Sigmoid colon (tissue), 6 donors: ENCODE measurements at regions not wholly inside any gene's neighbourhood (a gene's known extent, or its start where the extent isn't known, plus 50 kb on each side); places are given as distances from the start of the nearest gene placed in this dataset.

Experiments used
- DNase-seq: peaks from one replicate; pipeline ENCODE4 v3.0.0-alpha.2; 2019
- H3K27ac ChIP-seq, 4 donors: fragments of 200-600 bp; sonication (generic); one replicate each; pipeline ENCODE4 v1.5.1; 2016 to 2019; ENCODE audit warnings: mild to moderate bottlenecking in 1 of 4
- H3K27me3 ChIP-seq, 3 donors: fragments of 200-600 bp; sonication (generic); one replicate each; pipeline ENCODE4 v1.5.1; 2019; ENCODE audit warnings: mild to moderate bottlenecking in 1 of 3
- H3K36me3 ChIP-seq, 4 donors: fragments of 200-600 bp; sonication (generic); one replicate each; pipeline ENCODE4 v1.5.1; 2016 to 2019
- H3K4me1 ChIP-seq, 4 donors: fragments of 200-600 bp; sonication (generic); one replicate each; pipeline ENCODE4 v1.5.1; 2017 to 2019
- H3K4me3 ChIP-seq, 4 donors: fragments of 200-600 bp; sonication (generic); one replicate each; pipeline ENCODE4 v1.5.1; 2017 to 2019; ENCODE audit warnings: mild to moderate bottlenecking in 2 of 4, moderate library complexity in 1 of 4
- H3K9me3 ChIP-seq, 4 donors: fragments of 200-600 bp in 3 of 4; sonication (generic) in 3 of 4; one replicate each; pipeline versions ENCODE4 v1.5.1 to v1.6.1; 2013 to 2019
- EP300 ChIP-seq, 4 donors: sonication (generic); formaldehyde crosslinking; IDR thresholded peaks; one replicate each; pipeline ENCODE4 v1.6.1; 2017; ENCODE audit warnings: antibody characterized with exemption in 4 of 4
- POLR2A ChIP-seq, 2 donors: fragments of 450-650 bp; IDR thresholded peaks; one replicate each; pipeline ENCODE4 v1.6.1; 2016; ENCODE audit warnings: antibody characterized with exemption in 2 of 2, mild to moderate bottlenecking in 2 of 2, moderate library complexity in 2 of 2
- POLR2AphosphoS5 ChIP-seq, 4 donors: sonication (generic); formaldehyde crosslinking; IDR thresholded peaks; one replicate each; pipeline ENCODE4 v1.6.1; 2017; ENCODE audit warnings: antibody characterized with exemption in 4 of 4
- WGBS, 2 donors: extraction: QIAGEN DNeasy Blood & Tissue Kit; methylation state at CpG; one replicate each; pipeline ENCODE4 v1.1.7; 2013; 5-methylcytosine and 5-hydroxymethylcytosine counted together
- intact Hi-C: fragments of 100-400 bp; cut with DNase I; formaldehyde crosslinking; loops from one replicate; pipeline ENCODE4 v1.15.1; 2023
- TF ChIP-seq, protein P1 (sequence below), 4 experiments: fragments of 450-650 bp in 3 of 4; fragments of 200-600 bp in 1 of 4; IDR thresholded peaks; one replicate each; pipeline ENCODE4 v1.5.1; 2016 to 2019; ENCODE audit warnings: antibody characterized with exemption in 4 of 4, mild to moderate bottlenecking in 3 of 4, moderate library complexity in 2 of 4
- donor health status: healthy with polysubstance abuse.
- donor health status: healthy.

GRCh38 chr17:65447823-65448222 is 113.6 kb downstream of the AXIN2 start:
- Histone ChIP-seq H3K9me3 (no peaks in the 10 kb centered on the region), H3K4me1 (no peaks in the 10 kb centered on the region), H3K27me3 (no peaks in the 10 kb centered on the region), H3K4me3 (no peak overlapping the region), H3K27ac (no peak overlapping the region), H3K36me3 (no peaks in the 10 kb centered on the region)
- 0 to 33% methylated on average over 2 of the region's 2 CpGs for WGBS, 2 donors
- no peak for DNase-seq
- TF ChIP-seq, protein P1, sequence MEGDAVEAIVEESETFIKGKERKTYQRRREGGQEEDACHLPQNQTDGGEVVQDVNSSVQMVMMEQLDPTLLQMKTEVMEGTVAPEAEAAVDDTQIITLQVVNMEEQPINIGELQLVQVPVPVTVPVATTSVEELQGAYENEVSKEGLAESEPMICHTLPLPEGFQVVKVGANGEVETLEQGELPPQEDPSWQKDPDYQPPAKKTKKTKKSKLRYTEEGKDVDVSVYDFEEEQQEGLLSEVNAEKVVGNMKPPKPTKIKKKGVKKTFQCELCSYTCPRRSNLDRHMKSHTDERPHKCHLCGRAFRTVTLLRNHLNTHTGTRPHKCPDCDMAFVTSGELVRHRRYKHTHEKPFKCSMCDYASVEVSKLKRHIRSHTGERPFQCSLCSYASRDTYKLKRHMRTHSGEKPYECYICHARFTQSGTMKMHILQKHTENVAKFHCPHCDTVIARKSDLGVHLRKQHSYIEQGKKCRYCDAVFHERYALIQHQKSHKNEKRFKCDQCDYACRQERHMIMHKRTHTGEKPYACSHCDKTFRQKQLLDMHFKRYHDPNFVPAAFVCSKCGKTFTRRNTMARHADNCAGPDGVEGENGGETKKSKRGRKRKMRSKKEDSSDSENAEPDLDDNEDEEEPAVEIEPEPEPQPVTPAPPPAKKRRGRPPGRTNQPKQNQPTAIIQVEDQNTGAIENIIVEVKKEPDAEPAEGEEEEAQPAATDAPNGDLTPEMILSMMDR (IDR thresholded peaks at IDR 0.05), result no peak
- no peak for TF ChIP-seq EP300 (IDR thresholded peaks at IDR 0.05)
- no peak for TF ChIP-seq POLR2A (IDR thresholded peaks at IDR 0.05)
- no peak for TF ChIP-seq POLR2AphosphoS5 (IDR thresholded peaks at IDR 0.05)
- intact Hi-C loops, result no loop called here

- H3K9me3 ChIP-seq, result no peaks in the 10 kb centered on the region
- TF ChIP-seq, protein P1 (IDR thresholded peaks at IDR 0.05), result no peak
- no peak for TF ChIP-seq POLR2AphosphoS5 (IDR thresholded peaks at IDR 0.05)
- TF ChIP-seq EP300 (IDR thresholded peaks at IDR 0.05), result no peak
- TF ChIP-seq POLR2A (IDR thresholded peaks at IDR 0.05), result no peak
- intact Hi-C loops, result no loop called here
- no peak overlapping the region for H3K4me3 ChIP-seq
- 87 to 88% methylated on average over 6 of the region's 6 CpGs for WGBS, 2 donors
- DNase-seq, result no peak
- no peaks in the 10 kb centered on the region for H3K27me3 ChIP-seq
- H3K4me1 ChIP-seq, result no peaks in the 10 kb centered on the region
- H3K36me3 ChIP-seq, result no peaks in the 10 kb centered on the region
- no peak overlapping the region for H3K27ac ChIP-seq
These were observed 114.5 kb downstream of the AXIN2 start for GRCh38 chr17:65446838-65447526.

- H3K4me1 ChIP-seq, result no peaks in the 10 kb centered on the region
- intact Hi-C loops, result no loop called here
- 56 to 68% methylated on average over 3 of the region's 3 CpGs for WGBS, 2 donors
These were observed 115.4 kb downstream of the AXIN2 start for GRCh38 chr17:65446043-65446442.

GRCh38 chr17:65444049-65444448 is 117.4 kb downstream of the AXIN2 start:
- no peak overlapping the region for H3K4me3 ChIP-seq
- TF ChIP-seq EP300 (IDR thresholded peaks at IDR 0.05) (no peak), POLR2AphosphoS5 (IDR thresholded peaks at IDR 0.05) (no peak), POLR2A (IDR thresholded peaks at IDR 0.05) (no peak)
- TF ChIP-seq, protein P1 (IDR thresholded peaks at IDR 0.05), result no peak
- DNase-seq, result no peak
- H3K9me3 ChIP-seq, result no peaks in the 10 kb centered on the region
- H3K4me1 ChIP-seq, result no peaks in the 10 kb centered on the region
- H3K27ac ChIP-seq, result no peak overlapping the region
- WGBS, 2 donors, result 80 to 92% methylated on average over 5 of the region's 5 CpGs
- H3K27me3 ChIP-seq, result no peaks in the 10 kb centered on the region
- intact Hi-C loops, result no loop called here
- H3K36me3 ChIP-seq, result no peaks in the 10 kb centered on the region

More at GRCh38 chr17:65446043-65446442, 115.4 kb downstream of the AXIN2 start:
- DNase-seq, result no peak
- Histone ChIP-seq H3K4me3 (no peak overlapping the region), H3K9me3 (no peaks in the 10 kb centered on the region), H3K27ac (no peak overlapping the region), H3K27me3 (no peaks in the 10 kb centered on the region), H3K36me3 (no peaks in the 10 kb centered on the region)
- no peak for TF ChIP-seq POLR2AphosphoS5 (IDR thresholded peaks at IDR 0.05)
- TF ChIP-seq EP300 (IDR thresholded peaks at IDR 0.05), result no peak
- no peak for TF ChIP-seq POLR2A (IDR thresholded peaks at IDR 0.05)
- TF ChIP-seq, protein P1 (IDR thresholded peaks at IDR 0.05), result no peak

- Histone ChIP-seq H3K4me3 (no peak overlapping the region), H3K27ac (no peak overlapping the region), H3K4me1 (no peaks in the 10 kb centered on the region), H3K27me3 (peaks cover 0 to 3% (median 0%) of the 10 kb centered on the region in 3 donors), H3K36me3 (no peaks in the 10 kb centered on the region), H3K9me3 (no peaks in the 10 kb centered on the region)
- TF ChIP-seq, protein P1 (IDR thresholded peaks at IDR 0.05), result no peak
- TF ChIP-seq POLR2AphosphoS5 (IDR thresholded peaks at IDR 0.05), result no peak
- no peak for TF ChIP-seq EP300 (IDR thresholded peaks at IDR 0.05)
- no peak for TF ChIP-seq POLR2A (IDR thresholded peaks at IDR 0.05)
- DNase-seq, result no peak
- intact Hi-C loops, result no loop called here
- 83 to 86% methylated on average over 1 of the region's 1 CpG for WGBS, 2 donors
These were observed 118.8 kb downstream of the AXIN2 start for GRCh38 chr17:65442691-65443090.
